GM12878 (cell line): ENCODE measurements at regions not wholly inside any gene's neighbourhood (a gene's known extent, or its start where the extent isn't known, plus 50 kb on each side); places are given as distances from the start of the nearest gene placed in this dataset.

Experiments used
- ATAC-seq: fragments of 200-7000 bp; cut with Tn5 transposase; 3 replicates; pipeline ENCODE4 v1.9.1; 2020; ENCODE audit warnings: mild to moderate bottlenecking, moderate library complexity
- BruUV-seq: library from RNA; stranded (reverse); fragments of 400-500 nt; replicated peaks from 2 replicates; lab custom pipeline; 2021; lab: Mats Ljungman, UMichigan
- CTCF ChIA-PET: fragments of 300-600 bp; sonication (Branson Sonifier 250); formaldehyde crosslinking; extraction: SDS; loops from one replicate; lab custom pipeline; 2021; ENCODE audit warnings: inconsistent platforms; lab: Yijun Ruan, JAX
- POLR2A ChIA-PET: fragments of 350-600 bp; formaldehyde crosslinking; extraction: SDS; loops from one replicate; lab custom pipeline; 2021; ENCODE audit warnings: inconsistent platforms; lab: Charles Lee
- RAD21 ChIA-PET: fragments of 300-600 bp; sonication (Branson Sonifier 250); formaldehyde crosslinking; loops from one replicate; lab custom pipeline; 2023; ENCODE audit warnings: antibody characterized with exemption; ENCODE audit not compliant: unreplicated experiment; lab: Charles Lee
- SMC1A ChIA-PET: fragments of 300-600 bp; sonication (Branson Sonifier 250); formaldehyde crosslinking; loops from one replicate; lab custom pipeline; 2023; ENCODE audit not compliant: unreplicated experiment, uncharacterized antibody; lab: Charles Lee
- DNase-seq: peaks from one replicate; pipeline ENCODE4 v3.0.0-alpha.2; 2011; ENCODE audit warnings: low read depth, low spot score
- FAIRE-seq: peaks from 3 replicates; lab custom pipeline; 2011; peaks lifted over from hg19 to GRCh38; lab: Jason Lieb, UNC
- H2AFZ ChIP-seq: 2 replicates; pipeline ENCODE4 v1.6.0; 2011; ENCODE audit warnings: low read depth, low read length, control low read depth; ENCODE audit not compliant: control insufficient read depth
- H3K27ac ChIP-seq: 2 replicates; pipeline ENCODE4 v1.5.1; 2011; ENCODE audit warnings: control low read depth; ENCODE audit not compliant: control insufficient read depth, insufficient read depth
- H3K27me3 ChIP-seq, 2 experiments: replicated peaks in 1 of 2; 2 replicates each; pipeline versions ENCODE4 v1.6.0 to v1.6.1; 2011; ENCODE audit warnings: low read length in 1 of 2; ENCODE audit not compliant: control insufficient read depth in 2 of 2, insufficient read depth in 2 of 2
- H3K36me3 ChIP-seq, 2 experiments: 2 replicates each; pipeline ENCODE4 v1.5.1; 2011; ENCODE audit warnings: low read length in 1 of 2; ENCODE audit not compliant: control insufficient read depth in 2 of 2, insufficient read depth in 2 of 2
- H3K4me1 ChIP-seq: 2 replicates; pipeline ENCODE4 v1.6.1; 2011; ENCODE audit warnings: mild to moderate bottlenecking, low read length, moderate library complexity, mixed read lengths; ENCODE audit not compliant: control insufficient read depth, insufficient read depth
- H3K4me2 ChIP-seq: 2 replicates; pipeline ENCODE4 v1.6.0; 2011; ENCODE audit warnings: control low read depth; ENCODE audit not compliant: control insufficient read depth, insufficient read depth
- H3K4me3 ChIP-seq: fragments of 200-600 bp; sonication (generic); 2 replicates; pipeline ENCODE4 v1.5.1; 2016
- H3K79me2 ChIP-seq: 2 replicates; pipeline ENCODE4 v1.6.0; 2011; ENCODE audit warnings: low read length; ENCODE audit not compliant: control insufficient read depth, insufficient read depth
- H3K9ac ChIP-seq: 2 replicates; pipeline ENCODE4 v1.8.0; 2011; ENCODE audit warnings: low read length, control low read depth, mixed read lengths; ENCODE audit not compliant: control insufficient read depth, insufficient read depth
- H3K9me3 ChIP-seq: replicated peaks from 3 replicates; pipeline ENCODE4 v1.5.1; 2011; ENCODE audit warnings: mild to moderate bottlenecking, low read length; ENCODE audit not compliant: control insufficient read depth, insufficient read depth
- H4K20me1 ChIP-seq: 2 replicates; pipeline ENCODE4 v1.6.0; 2011; ENCODE audit not compliant: control insufficient read depth, insufficient read depth
- ASH2L ChIP-seq: fragments of 300-600, 200-600 bp; sonication (generic); IDR thresholded peaks from 2 replicates; pipeline ENCODE4 v1.6.1; 2017; ENCODE audit warnings: low read depth, mild to moderate bottlenecking, borderline replicate concordance
- BCL3 ChIP-seq: IDR thresholded peaks from 2 replicates; pipeline ENCODE4 v1.6.1; 2011; ENCODE audit warnings: borderline replicate concordance, low read depth, mild to moderate bottlenecking, moderate library complexity, low read length; ENCODE audit not compliant: insufficient read depth, poor library complexity, severe bottlenecking
- BCLAF1 ChIP-seq: fragments of 450-650 bp; IDR thresholded peaks from 2 replicates; pipeline ENCODE4 v1.6.1; 2017; ENCODE audit warnings: antibody characterized with exemption, mild to moderate bottlenecking, moderate library complexity
- CHD2 ChIP-seq: IDR thresholded peaks from 2 replicates; pipeline ENCODE4 v1.6.1; 2011; ENCODE audit warnings: low read depth, low read length, improper control_type of control experiment, borderline replicate concordance
- CTCF ChIP-seq, 3 experiments: IDR thresholded peaks in 2 of 3; conservative IDR thresholded peaks in 1 of 3; 2 replicates each; pipeline ENCODE4 v1.5.1; 2011; ENCODE audit warnings: low read depth in 3 of 3, low read length in 3 of 3, mild to moderate bottlenecking in 3 of 3, control low read depth in 2 of 3, moderate library complexity in 2 of 3, inconsistent platforms in 1 of 3, mixed read lengths in 1 of 3; ENCODE audit not compliant: control insufficient read depth in 2 of 3, insufficient read depth in 1 of 3; ENCODE audit errors: extremely low read depth in 1 of 3
- KAT2A ChIP-seq: conservative IDR thresholded peaks from 2 replicates; pipeline ENCODE4 v1.6.1; 2011; ENCODE audit warnings: low read depth, low read length; ENCODE audit not compliant: control insufficient read depth
- MTA2 ChIP-seq: fragments of 450-650 bp; IDR thresholded peaks from 2 replicates; pipeline ENCODE4 v1.6.1; 2016; ENCODE audit warnings: low read depth, mild to moderate bottlenecking, moderate library complexity
- MXI1 ChIP-seq: fragments of 150-350 bp; IDR thresholded peaks from 2 replicates; pipeline ENCODE4 v1.6.1; 2011; ENCODE audit warnings: low read depth, mild to moderate bottlenecking, inconsistent platforms, low read length, improper control_type of control experiment
- MYC ChIP-seq: IDR thresholded peaks from 2 replicates; pipeline ENCODE4 v1.6.1; 2011; ENCODE audit warnings: mild to moderate bottlenecking, low read length, moderate library complexity, inconsistent platforms; ENCODE audit not compliant: insufficient read depth, insufficient replicate concordance, insufficient read length, severe bottlenecking
- POLR2A ChIP-seq: IDR thresholded peaks from 2 replicates; pipeline ENCODE4 v1.6.1; 2011; ENCODE audit warnings: low read depth, mild to moderate bottlenecking, low read length
- RBBP5 ChIP-seq: fragments of 200-600 bp; sonication (generic); conservative IDR thresholded peaks from 2 replicates; pipeline ENCODE4 v1.6.1; 2016
- SP1 ChIP-seq: IDR thresholded peaks from one replicate; pipeline ENCODE4 v1.6.1; 2011; ENCODE audit warnings: low read depth, low read length
- STAT3 ChIP-seq: IDR thresholded peaks from 2 replicates; pipeline ENCODE4 v1.6.1; 2011; ENCODE audit warnings: low read depth, low read length, improper control_type of control experiment
- ZBED1 ChIP-seq: IDR thresholded peaks from 2 replicates; pipeline ENCODE4 v1.6.1; 2016; ENCODE audit warnings: borderline replicate concordance
- ZBTB11 ChIP-seq: fragments of 450-650 bp; formaldehyde crosslinking; IDR thresholded peaks from 2 replicates; pipeline ENCODE4 v1.5.0; 2022; ENCODE audit warnings: mild to moderate bottlenecking, missing genetic modification characterization
- ZNF24 ChIP-seq: fragments of 450-650 bp; IDR thresholded peaks from 2 replicates; pipeline ENCODE4 v1.6.1; 2017; ENCODE audit warnings: antibody characterized with exemption, mild to moderate bottlenecking
- in situ Hi-C: fragments of 300-500 bp; cut with MboI; formaldehyde crosslinking; loops from 9 replicates; pipeline ENCODE4 v1.14.3; 2018; ENCODE audit warnings: mixed read lengths
- intact Hi-C: fragments of 100-400 bp; cut with micrococcal nuclease; formaldehyde crosslinking; loops from one replicate; pipeline ENCODE4 v1.14.2; 2022; ENCODE audit not compliant: unreplicated experiment

GRCh38 chr13:70623239-70623638 is 515.0 kb upstream of the KLHL1 start:
- H4K20me1 ChIP-seq: no peaks in the 10 kb centered on the region
- POLR2A ChIA-PET: no interaction called here
- H2AFZ ChIP-seq: no peak overlapping the region
- RAD21 ChIA-PET: no interaction called here
- no peak overlapping the region for H3K4me3 ChIP-seq
- CTCF ChIA-PET: interaction anchor here (1.1 to 1.3 kb wide), 2 partner anchors 219 to 336 kb away, joined by 3 to 4 read pairs; no protein-coding TSS in a partner anchor
- SMC1A ChIA-PET: no interaction called here
- no peaks in the 10 kb centered on the region for H3K36me3 ChIP-seq
- BruUV-seq: no TSS peak
- ATAC-seq (peak; percentile 51; the same call in 2 of the 3 replicates), FAIRE-seq (no peak), DNase-seq (no peak)
- intact Hi-C loops: loop anchor here (5.0 to 10.0 kb wide), 2 partner anchors 339 to 592 kb away; no protein-coding TSS in a partner anchor
- H3K27me3 ChIP-seq: no peaks in the 10 kb centered on the region
- H3K4me1 ChIP-seq: no peaks in the 10 kb centered on the region
- H3K9ac ChIP-seq: no peak overlapping the region
- no peaks in the 10 kb centered on the region for H3K9me3 ChIP-seq
- H3K79me2 ChIP-seq: no peaks in the 10 kb centered on the region
- H3K4me2 ChIP-seq: no peak overlapping the region
- H3K27ac ChIP-seq: no peak overlapping the region
- in situ Hi-C loops: no loop called here
- TF ChIP-seq STAT3: no peak
- TF ChIP-seq MTA2: no peak
- no peak for TF ChIP-seq SP1
- no peak for TF ChIP-seq BCL3
- no peak for TF ChIP-seq ZNF24
- TF ChIP-seq MYC: no peak
- TF ChIP-seq ZBED1: no peak
- no peak for TF ChIP-seq RBBP5
- TF ChIP-seq CTCF (IDR thresholded peaks at IDR 0.05 in 2 of 3, conservative IDR thresholded peaks at IDR 0.05 in 1 of 3; ENCODE audit: control insufficient read depth in 2 of 3, extremely low read depth in 1 of 3, insufficient read depth in 1 of 3, low read depth in 3 of 3, low read length in 3 of 3): peak in 1 of 3 experiments; percentile 23; a peak in 2 of 6 replicates
- TF ChIP-seq ZBTB11 (CRISPR knock-in tag): no peak
- TF ChIP-seq KAT2A: no peak
- TF ChIP-seq MXI1: no peak
- TF ChIP-seq CHD2: no peak
- no peak for TF ChIP-seq BCLAF1
- TF ChIP-seq ASH2L: no peak
- no peak for TF ChIP-seq POLR2A
